ENCODE measurements at regions not wholly inside any gene's neighbourhood (a gene's known extent, or its start where the extent isn't known, plus 50 kb on each side); places are given as distances from the start of the nearest gene placed in this dataset.

GRCh38 chr2:234679741-234680687 lies 183.1 kb upstream of the ARL4C start:
- TF ChIP-seq POLR2A (IDR thresholded peaks at IDR 0.05), result no peak
- TF ChIP-seq, protein P1, sequence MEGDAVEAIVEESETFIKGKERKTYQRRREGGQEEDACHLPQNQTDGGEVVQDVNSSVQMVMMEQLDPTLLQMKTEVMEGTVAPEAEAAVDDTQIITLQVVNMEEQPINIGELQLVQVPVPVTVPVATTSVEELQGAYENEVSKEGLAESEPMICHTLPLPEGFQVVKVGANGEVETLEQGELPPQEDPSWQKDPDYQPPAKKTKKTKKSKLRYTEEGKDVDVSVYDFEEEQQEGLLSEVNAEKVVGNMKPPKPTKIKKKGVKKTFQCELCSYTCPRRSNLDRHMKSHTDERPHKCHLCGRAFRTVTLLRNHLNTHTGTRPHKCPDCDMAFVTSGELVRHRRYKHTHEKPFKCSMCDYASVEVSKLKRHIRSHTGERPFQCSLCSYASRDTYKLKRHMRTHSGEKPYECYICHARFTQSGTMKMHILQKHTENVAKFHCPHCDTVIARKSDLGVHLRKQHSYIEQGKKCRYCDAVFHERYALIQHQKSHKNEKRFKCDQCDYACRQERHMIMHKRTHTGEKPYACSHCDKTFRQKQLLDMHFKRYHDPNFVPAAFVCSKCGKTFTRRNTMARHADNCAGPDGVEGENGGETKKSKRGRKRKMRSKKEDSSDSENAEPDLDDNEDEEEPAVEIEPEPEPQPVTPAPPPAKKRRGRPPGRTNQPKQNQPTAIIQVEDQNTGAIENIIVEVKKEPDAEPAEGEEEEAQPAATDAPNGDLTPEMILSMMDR (IDR thresholded peaks at IDR 0.05 in 4 of 5, conservative IDR thresholded peaks at IDR 0.05 in 1 of 5), result no peak
